ENCODE measurements at regions not wholly inside any gene's neighbourhood (a gene's known extent, or its start where the extent isn't known, plus 50 kb on each side); places are given as distances from the start of the nearest gene placed in this dataset.

DNA sequence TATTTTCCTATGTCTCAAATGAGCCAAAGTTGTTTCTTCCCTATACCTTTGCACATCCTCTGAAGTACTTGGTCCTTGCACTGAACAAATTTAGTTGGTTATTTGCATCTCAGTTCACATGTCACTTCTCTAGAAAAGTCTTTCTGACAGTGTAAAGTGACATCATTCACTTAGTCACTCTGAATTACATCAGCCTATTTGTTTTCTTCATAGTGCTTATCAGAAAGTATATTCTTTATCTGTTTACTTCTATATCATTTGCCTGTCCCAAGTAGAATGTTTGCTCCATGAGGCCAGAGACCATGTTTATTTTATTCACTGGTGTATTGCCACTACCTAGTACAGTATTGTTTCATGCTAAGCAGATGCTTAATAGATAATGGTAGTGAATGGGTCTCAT is 173.7 kb downstream of the HNMT start:
- no peak for DNase-seq (ENCODE audit: low spot score)
- Mint-ChIP-seq H3K4me1 (ENCODE audit: unreplicated experiment) (no peaks in the 10 kb centered on the region), H3K27ac (ENCODE audit: unreplicated experiment) (no peak overlapping the region), H3K4me3 (ENCODE audit: unreplicated experiment) (no peak overlapping the region), H3K27me3 (ENCODE audit: unreplicated experiment) (no peaks in the 10 kb centered on the region), H3K36me3 (ENCODE audit: low read depth, unreplicated experiment) (no peaks in the 10 kb centered on the region), H3K9me3 (ENCODE audit: unreplicated experiment) (no peaks in the 10 kb centered on the region)
- no peak for TF ChIP-seq CTCF (IDR thresholded peaks at IDR 0.05; ENCODE audit: unreplicated experiment)

- no peaks in the 10 kb centered on the region for H3K36me3 Mint-ChIP-seq (ENCODE audit: low read depth, unreplicated experiment)
- DNase-seq (ENCODE audit: low spot score): no peak
- TF ChIP-seq CTCF (IDR thresholded peaks at IDR 0.05; ENCODE audit: unreplicated experiment): no peak
- no peak overlapping the region for H3K27ac Mint-ChIP-seq (ENCODE audit: unreplicated experiment)
- H3K9me3 Mint-ChIP-seq (ENCODE audit: unreplicated experiment): no peaks in the 10 kb centered on the region
- no peak overlapping the region for H3K4me3 Mint-ChIP-seq (ENCODE audit: unreplicated experiment)
- H3K27me3 Mint-ChIP-seq (ENCODE audit: unreplicated experiment): no peaks in the 10 kb centered on the region
- no peaks in the 10 kb centered on the region for H3K4me1 Mint-ChIP-seq (ENCODE audit: unreplicated experiment)
Observed at GRCh38 chr2:138147796-138148195, 183.5 kb downstream of the HNMT start.

- no peak overlapping the region for H3K27ac Mint-ChIP-seq (ENCODE audit: unreplicated experiment)
- TF ChIP-seq CTCF (IDR thresholded peaks at IDR 0.05; ENCODE audit: unreplicated experiment): no peak
- no peak for DNase-seq (ENCODE audit: low spot score)
- no peaks in the 10 kb centered on the region for H3K4me1 Mint-ChIP-seq (ENCODE audit: unreplicated experiment)
- H3K36me3 Mint-ChIP-seq (ENCODE audit: low read depth, unreplicated experiment): no peaks in the 10 kb centered on the region
- no peak overlapping the region for H3K4me3 Mint-ChIP-seq (ENCODE audit: unreplicated experiment)
- peaks cover 2% of the 10 kb centered on the region for H3K27me3 Mint-ChIP-seq (ENCODE audit: unreplicated experiment)
- no peaks in the 10 kb centered on the region for H3K9me3 Mint-ChIP-seq (ENCODE audit: unreplicated experiment)
Observed at GRCh38 chr2:138155304-138155703, 191.0 kb downstream of the HNMT start.

DNA sequence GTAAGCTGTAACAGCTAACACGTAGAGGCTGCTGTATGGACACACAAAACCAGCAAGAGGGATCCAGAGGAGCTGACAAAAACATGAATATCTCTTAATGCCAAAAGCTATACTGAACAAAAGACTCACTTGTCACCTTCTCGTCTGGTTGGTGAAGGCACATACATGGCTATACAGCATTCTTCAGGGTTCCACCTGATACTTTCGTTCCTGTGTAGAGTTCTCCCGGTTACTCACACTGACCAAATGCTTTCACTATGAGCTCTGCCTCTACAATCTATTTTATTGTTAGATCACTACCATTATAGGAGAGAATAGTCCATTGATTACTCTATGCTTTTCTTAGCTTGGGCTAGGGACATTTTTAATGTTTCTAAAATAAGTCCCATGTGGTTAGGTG is 193.1 kb downstream of the HNMT start:
- Mint-ChIP-seq H3K4me3 (ENCODE audit: unreplicated experiment) (no peak overlapping the region), H3K27me3 (ENCODE audit: unreplicated experiment) (peaks cover 2% of the 10 kb centered on the region), H3K9me3 (ENCODE audit: unreplicated experiment) (no peaks in the 10 kb centered on the region), H3K27ac (ENCODE audit: unreplicated experiment) (no peak overlapping the region), H3K36me3 (ENCODE audit: low read depth, unreplicated experiment) (no peaks in the 10 kb centered on the region), H3K4me1 (ENCODE audit: unreplicated experiment) (no peaks in the 10 kb centered on the region)
- no peak for DNase-seq (ENCODE audit: low spot score)
- no peak for TF ChIP-seq CTCF (IDR thresholded peaks at IDR 0.05; ENCODE audit: unreplicated experiment)

- Mint-ChIP-seq H3K27ac (ENCODE audit: unreplicated experiment) (no peak overlapping the region), H3K4me3 (ENCODE audit: unreplicated experiment) (no peak overlapping the region), H3K9me3 (ENCODE audit: unreplicated experiment) (peaks cover 4% of the 10 kb centered on the region), H3K4me1 (ENCODE audit: unreplicated experiment) (no peaks in the 10 kb centered on the region), H3K36me3 (ENCODE audit: low read depth, unreplicated experiment) (no peaks in the 10 kb centered on the region), H3K27me3 (ENCODE audit: unreplicated experiment) (no peaks in the 10 kb centered on the region)
- no peak for DNase-seq (ENCODE audit: low spot score)
- no peak for TF ChIP-seq CTCF (IDR thresholded peaks at IDR 0.05; ENCODE audit: unreplicated experiment)
Observed at GRCh38 chr2:138170485-138170884, 206.2 kb downstream of the HNMT start.

All from endothelial cell (in vitro differentiated cells).